Uterus (tissue), 3 donors: ENCODE measurements at regions not wholly inside any gene's neighbourhood (a gene's known extent, or its start where the extent isn't known, plus 50 kb on each side); places are given as distances from the start of the nearest gene placed in this dataset.

Source experiments
- DNase-seq, 2 donors: peaks; one replicate each; pipeline ENCODE4 v3.0.0-alpha.2; 2019 to 2020
- H3K27ac ChIP-seq, 2 donors: fragments of 200-600 bp; sonication (generic); 1 replicate in 1 of 2; 2 replicates in 1 of 2; pipeline ENCODE4 v1.5.1; 2016 to 2018
- H3K27me3 ChIP-seq, 2 donors: fragments of 200-600 bp; sonication (generic); one replicate each; pipeline ENCODE4 v1.5.1; 2018 to 2019; ENCODE audit warnings: control low read depth in 1 of 2
- H3K36me3 ChIP-seq, 2 donors: fragments of 200-600 bp; sonication (generic); one replicate each; pipeline ENCODE4 v1.5.1; 2019; ENCODE audit warnings: control low read depth in 1 of 2
- H3K4me1 ChIP-seq, 2 donors: fragments of 200-600 bp; sonication (generic); one replicate each; pipeline ENCODE4 v1.5.1; 2018 to 2019; ENCODE audit warnings: control low read depth in 1 of 2
- H3K4me3 ChIP-seq, 2 donors: fragments of 200-600 bp; sonication (generic); 1 replicate in 1 of 2; 2 replicates in 1 of 2; pipeline ENCODE4 v1.5.1; 2018 to 2019; ENCODE audit warnings: mild to moderate bottlenecking in 1 of 2
- H3K9me3 ChIP-seq, 2 donors: fragments of 200-600 bp; sonication (generic); one replicate each; pipeline ENCODE4 v1.5.1; 2019; ENCODE audit warnings: control low read depth in 1 of 2
- CTCF ChIP-seq, 4 experiments: fragments of 200-600 bp in 2 of 4; fragments of 450-650 bp in 2 of 4; sonication (generic) in 2 of 4; IDR thresholded peaks; one replicate each; pipeline ENCODE4 v1.5.1; 2016 to 2019; ENCODE audit warnings: antibody characterized with exemption in 4 of 4, mild to moderate bottlenecking in 2 of 4, moderate library complexity in 1 of 4
- POLR2A ChIP-seq, 2 donors: fragments of 450-650 bp; IDR thresholded peaks; one replicate each; pipeline ENCODE4 v1.6.1; 2016; ENCODE audit warnings: antibody characterized with exemption in 2 of 2, mild to moderate bottlenecking in 1 of 2, moderate library complexity in 1 of 2
- intact Hi-C: fragments of 100-400 bp; cut with DNase I; formaldehyde crosslinking; loops from one replicate; pipeline ENCODE4 v1.15.1; 2023; ENCODE audit warnings: low total_unique reads
- donor health status: DM: yes; HTN: yes; CAD: no.

- H3K4me3 ChIP-seq = no peak overlapping the region
- intact Hi-C loops = no loop called here
- H3K36me3 ChIP-seq = no peaks in the 10 kb centered on the region
- no peaks in the 10 kb centered on the region for H3K4me1 ChIP-seq
- H3K27ac ChIP-seq = no peak overlapping the region
- no peaks in the 10 kb centered on the region for H3K27me3 ChIP-seq
- no peaks in the 10 kb centered on the region for H3K9me3 ChIP-seq
- TF ChIP-seq POLR2A (IDR thresholded peaks at IDR 0.05) (no peak), CTCF (IDR thresholded peaks at IDR 0.05) (no peak)
- DNase-seq = no peak
Observed at GRCh38 chr9:85208666-85209065, 533.1 kb downstream of the AGTPBP1 start.

- Histone ChIP-seq H3K4me1 (no peaks in the 10 kb centered on the region), H3K27ac (no peak overlapping the region), H3K9me3 (no peaks in the 10 kb centered on the region), H3K36me3 (no peaks in the 10 kb centered on the region), H3K27me3 (no peaks in the 10 kb centered on the region), H3K4me3 (no peak overlapping the region)
- intact Hi-C loops = no loop called here
- no peak for DNase-seq
- TF ChIP-seq CTCF (IDR thresholded peaks at IDR 0.05) (no peak), POLR2A (IDR thresholded peaks at IDR 0.05) (no peak)
Observed at GRCh38 chr9:85204176-85204575, 534.6 kb downstream of the NTRK2 start.

- no peak for TF ChIP-seq CTCF (IDR thresholded peaks at IDR 0.05)
- TF ChIP-seq POLR2A (IDR thresholded peaks at IDR 0.05) = no peak
Observed at GRCh38 chr9:85202596-85202995, 533.1 kb downstream of the NTRK2 start.

GRCh38 chr9:85200726-85201404 is 531.3 kb downstream of the NTRK2 start:
- Histone ChIP-seq H3K27me3 (no peaks in the 10 kb centered on the region), H3K27ac (no peak overlapping the region), H3K9me3 (no peaks in the 10 kb centered on the region), H3K36me3 (no peaks in the 10 kb centered on the region), H3K4me1 (no peaks in the 10 kb centered on the region), H3K4me3 (no peak overlapping the region)
- intact Hi-C loops = no loop called here
- DNase-seq = no peak
- TF ChIP-seq CTCF (IDR thresholded peaks at IDR 0.05) (no peak), POLR2A (IDR thresholded peaks at IDR 0.05) (no peak)

More at GRCh38 chr9:85202596-85202995, 533.1 kb downstream of the NTRK2 start:
- Histone ChIP-seq H3K27me3 (no peaks in the 10 kb centered on the region), H3K27ac (no peak overlapping the region), H3K36me3 (no peaks in the 10 kb centered on the region), H3K9me3 (no peaks in the 10 kb centered on the region), H3K4me1 (no peaks in the 10 kb centered on the region), H3K4me3 (no peak overlapping the region)
- intact Hi-C loops = no loop called here
- DNase-seq = no peak

- Histone ChIP-seq H3K4me3 (no peak overlapping the region), H3K36me3 (no peaks in the 10 kb centered on the region), H3K27ac (no peak overlapping the region), H3K4me1 (no peaks in the 10 kb centered on the region), H3K27me3 (no peaks in the 10 kb centered on the region), H3K9me3 (no peaks in the 10 kb centered on the region)
- TF ChIP-seq CTCF (IDR thresholded peaks at IDR 0.05) (no peak), POLR2A (IDR thresholded peaks at IDR 0.05) (no peak)
- intact Hi-C loops = no loop called here
- DNase-seq = no peak
Observed at GRCh38 chr9:85199866-85200495, 530.5 kb downstream of the NTRK2 start.
